Muscle layer of duodenum (tissue), 2 donors: ENCODE measurements at regions not wholly inside any gene's neighbourhood (a gene's known extent, or its start where the extent isn't known, plus 50 kb on each side); places are given as distances from the start of the nearest gene placed in this dataset.
"Not testable (repeated sequence)": the region's sequence is repeated elsewhere in the genome, so short reads cannot be mapped to it uniquely, and the experiment has no call there.

ENCODE experiments used
- H3K27ac ChIP-seq: one replicate; pipeline ENCODE4 v1.7.0; 2013; ENCODE audit warnings: mild to moderate bottlenecking, low read length
- H3K27me3 ChIP-seq: one replicate; pipeline ENCODE4 v1.7.0; 2013; ENCODE audit warnings: low read depth, mild to moderate bottlenecking, control low read depth, low read length
- H3K36me3 ChIP-seq, 2 donors: one replicate each; pipeline ENCODE4 v1.7.0; 2013; ENCODE audit warnings: low read length in 2 of 2, control low read depth in 1 of 2, mild to moderate bottlenecking in 1 of 2; ENCODE audit not compliant: insufficient read depth in 2 of 2, control insufficient read depth in 1 of 2
- H3K4me1 ChIP-seq, 2 donors: one replicate each; pipeline ENCODE4 v1.7.0; 2013; ENCODE audit warnings: low read length in 2 of 2, mild to moderate bottlenecking in 2 of 2, control low read depth in 1 of 2, moderate library complexity in 1 of 2; ENCODE audit not compliant: insufficient read depth in 2 of 2, control insufficient read depth in 1 of 2
- H3K4me3 ChIP-seq, 2 donors: one replicate each; pipeline ENCODE4 v1.7.0; 2013; ENCODE audit warnings: low read length in 2 of 2, low read depth in 1 of 2, mild to moderate bottlenecking in 1 of 2
- H3K9me3 ChIP-seq, 2 donors: one replicate each; pipeline ENCODE4 v1.7.0; 2013; ENCODE audit warnings: low read length in 2 of 2, control low read depth in 1 of 2, mild to moderate bottlenecking in 1 of 2; ENCODE audit not compliant: control insufficient read depth in 1 of 2
- donor health status: healthy.

- Histone ChIP-seq H3K36me3 (no peaks in the 10 kb centered on the region), H3K27me3 (no peaks in the 10 kb centered on the region), H3K27ac (no peak overlapping the region), H3K4me1 (peaks cover 0 to 24% of the 10 kb centered on the region in 2 donors), H3K4me3 (no peak overlapping the region), H3K9me3 (peaks cover 7% of the 10 kb centered on the region in 2 donors)
These were observed 451.2 kb upstream of the CD180 start for GRCh38 chr5:67647772-67648171.

- Histone ChIP-seq H3K4me3 (no peak overlapping the region), H3K9me3 (peaks cover 7% of the 10 kb centered on the region in 2 donors), H3K36me3 (no peaks in the 10 kb centered on the region), H3K27ac (no peak overlapping the region), H3K4me1 (peaks cover 0 to 25% of the 10 kb centered on the region in 2 donors), H3K27me3 (no peaks in the 10 kb centered on the region)
These were observed 447.8 kb upstream of the CD180 start for GRCh38 chr5:67644221-67644920.

GRCh38 chr5:67643536-67643935 is 446.9 kb upstream of the CD180 start:
- H3K4me1 ChIP-seq: peaks cover 0 to 21% of the 10 kb centered on the region in 2 donors
- H3K9me3 ChIP-seq: peaks cover 7% of the 10 kb centered on the region in 2 donors
- no peak overlapping the region for H3K27ac ChIP-seq
- H3K36me3 ChIP-seq: no peaks in the 10 kb centered on the region
- H3K27me3 ChIP-seq: no peaks in the 10 kb centered on the region
- H3K4me3 ChIP-seq: no peak overlapping the region

- H3K36me3 ChIP-seq: no peaks in the 10 kb centered on the region
- no peak overlapping the region for H3K4me3 ChIP-seq
- H3K9me3 ChIP-seq: peaks cover 5 to 7% of the 10 kb centered on the region in 2 donors
- peaks cover 0 to 8% of the 10 kb centered on the region in 2 donors for H3K4me1 ChIP-seq
- no peaks in the 10 kb centered on the region for H3K27me3 ChIP-seq
- H3K27ac ChIP-seq: no peak overlapping the region
These were observed 443.4 kb upstream of the CD180 start for GRCh38 chr5:67639976-67640375.

GRCh38 chr5:67639313-67639712 is 442.7 kb upstream of the CD180 start:
- Histone ChIP-seq H3K9me3 (peaks cover 0 to 4% of the 10 kb centered on the region in 2 donors), H3K27me3 (no peaks in the 10 kb centered on the region), H3K4me3 (no peak overlapping the region), H3K4me1 (peaks cover 0 to 8% of the 10 kb centered on the region in 2 donors), H3K27ac (no peak overlapping the region), H3K36me3 (no peaks in the 10 kb centered on the region)

- H3K36me3 ChIP-seq: no peaks in the 10 kb centered on the region
- H3K27me3 ChIP-seq: no peaks in the 10 kb centered on the region
- no peaks in the 10 kb centered on the region for H3K9me3 ChIP-seq
- H3K4me3 ChIP-seq: no peak overlapping the region
- peaks cover 0 to 8% of the 10 kb centered on the region in 2 donors for H3K4me1 ChIP-seq
- H3K27ac ChIP-seq: no peak overlapping the region
These were observed 440.4 kb upstream of the CD180 start for GRCh38 chr5:67636850-67637524.

- H3K36me3 ChIP-seq: no peaks in the 10 kb centered on the region
- no peak overlapping the region for H3K4me3 ChIP-seq
- no peaks in the 10 kb centered on the region for H3K9me3 ChIP-seq
- H3K27me3 ChIP-seq: no peaks in the 10 kb centered on the region
- no peak overlapping the region for H3K27ac ChIP-seq
- peaks cover 0 to 8% of the 10 kb centered on the region in 2 donors for H3K4me1 ChIP-seq
These were observed 439.5 kb upstream of the CD180 start for GRCh38 chr5:67636091-67636490.

GRCh38 chr5:67627079-67627478 is 430.5 kb upstream of the CD180 start:
- not testable (repeated sequence) for H3K4me3 ChIP-seq, H3K27ac ChIP-seq, H3K9me3 ChIP-seq, H3K36me3 ChIP-seq, H3K27me3 ChIP-seq, H3K4me1 ChIP-seq

- Histone ChIP-seq H3K27ac (no peak overlapping the region), H3K9me3 (no peaks in the 10 kb centered on the region), H3K4me1 (no peaks in the 10 kb centered on the region), H3K27me3 (no peaks in the 10 kb centered on the region), H3K4me3 (no peak overlapping the region), H3K36me3 (no peaks in the 10 kb centered on the region)
These were observed 426.5 kb upstream of the CD180 start for GRCh38 chr5:67623078-67623477.

GRCh38 chr5:67620424-67621397 is 424.1 kb upstream of the CD180 start:
- H3K36me3 ChIP-seq: no peaks in the 10 kb centered on the region
- H3K4me3 ChIP-seq: no peak overlapping the region

GRCh38 chr5:67619636-67620035 is 423.0 kb upstream of the CD180 start:
- H3K4me1 ChIP-seq: no peaks in the 10 kb centered on the region
- no peaks in the 10 kb centered on the region for H3K27me3 ChIP-seq
- no peaks in the 10 kb centered on the region for H3K36me3 ChIP-seq
- no peak overlapping the region for H3K27ac ChIP-seq
- no peak overlapping the region for H3K4me3 ChIP-seq
- H3K9me3 ChIP-seq: no peaks in the 10 kb centered on the region

More at GRCh38 chr5:67620424-67621397, 424.1 kb upstream of the CD180 start:
- Histone ChIP-seq H3K27ac (no peak overlapping the region), H3K9me3 (no peaks in the 10 kb centered on the region), H3K4me1 (no peaks in the 10 kb centered on the region), H3K27me3 (no peaks in the 10 kb centered on the region)
